Transverse colon (tissue), 4 donors: ENCODE measurements at regions not wholly inside any gene's neighbourhood (a gene's known extent, or its start where the extent isn't known, plus 50 kb on each side); places are given as distances from the start of the nearest gene placed in this dataset.

Experiments used
- CTCF ChIP-seq, 5 experiments: fragments of 200-600 bp in 3 of 5; fragments of 450-650 bp in 2 of 5; sonication (generic) in 3 of 5; IDR thresholded peaks; 1 replicate in 2 of 5; 2 replicates in 3 of 5; pipeline ENCODE4 v1.5.1; 2016 to 2017; ENCODE audit warnings: antibody characterized with exemption in 5 of 5, inconsistent platforms in 3 of 5, mild to moderate bottlenecking in 2 of 5, moderate library complexity in 1 of 5
- POLR2A ChIP-seq: fragments of 450-650 bp; IDR thresholded peaks from one replicate; pipeline ENCODE4 v1.6.1; 2016; ENCODE audit warnings: antibody characterized with exemption, mild to moderate bottlenecking, moderate library complexity
- POLR2AphosphoS5 ChIP-seq, 3 donors: sonication (generic); formaldehyde crosslinking; IDR thresholded peaks; one replicate each; pipeline ENCODE4 v1.6.1; 2016; ENCODE audit warnings: antibody characterized with exemption in 3 of 3

GRCh38 chr10:129038522-129038921 is 428.5 kb upstream of the MGMT start:
- no peak for TF ChIP-seq CTCF (IDR thresholded peaks at IDR 0.05)
- TF ChIP-seq POLR2AphosphoS5 (IDR thresholded peaks at IDR 0.05) = no peak
- TF ChIP-seq POLR2A = no peak
